ENCODE measurements at regions not wholly inside any gene's neighbourhood (a gene's known extent, or its start where the extent isn't known, plus 50 kb on each side); places are given as distances from the start of the nearest gene placed in this dataset.

DNA sequence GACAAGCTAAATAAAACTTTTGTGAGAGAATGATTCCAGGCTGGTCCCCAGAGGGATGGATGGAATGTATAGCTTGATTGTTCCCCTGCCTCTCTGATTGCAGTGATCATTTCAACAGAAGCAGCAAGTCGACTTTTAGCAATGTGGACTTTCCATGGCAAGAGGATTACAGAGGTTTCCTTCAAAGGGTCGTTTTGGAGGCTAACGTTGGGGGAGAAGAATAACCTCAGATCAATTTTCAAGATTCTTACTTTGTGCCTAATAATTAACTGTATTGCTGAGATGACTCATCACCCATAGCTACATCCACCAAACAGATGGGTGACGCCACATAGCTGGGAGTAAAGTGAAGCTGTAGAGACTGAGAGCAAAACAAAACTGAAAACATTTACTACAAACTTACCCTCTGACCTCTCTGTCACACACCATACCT is 79.9 kb downstream of the GTPBP8 start:
- TF ChIP-seq CTCF (IDR thresholded peaks at IDR 0.05): no peak
- TF ChIP-seq POLR2A (IDR thresholded peaks at IDR 0.05): no peak

Data from right lobe of liver (tissue), 4 donors.